Ascending aorta (tissue), 2 donors: ENCODE measurements at regions not wholly inside any gene's neighbourhood (a gene's known extent, or its start where the extent isn't known, plus 50 kb on each side); places are given as distances from the start of the nearest gene placed in this dataset.

ENCODE experiments used
- DNase-seq, 2 donors: peaks; one replicate each; pipeline ENCODE4 v3.0.0-alpha.2; 2019; ENCODE audit warnings: low spot score in 2 of 2
- H3K27ac ChIP-seq, 2 donors: fragments of 200-600 bp; sonication (generic); one replicate each; pipeline ENCODE4 v1.5.1; 2016 to 2017; ENCODE audit warnings: mild to moderate bottlenecking in 1 of 2
- H3K27me3 ChIP-seq: fragments of 200-600 bp; sonication (generic); one replicate; pipeline ENCODE4 v1.5.1; 2017
- H3K36me3 ChIP-seq, 2 donors: fragments of 200-600 bp; sonication (generic); one replicate each; pipeline ENCODE4 v1.5.1; 2016
- H3K4me1 ChIP-seq, 2 donors: fragments of 200-600 bp; sonication (generic); one replicate each; pipeline ENCODE4 v1.5.1; 2016 to 2017; ENCODE audit warnings: mild to moderate bottlenecking in 1 of 2
- H3K4me3 ChIP-seq, 2 donors: fragments of 200-600 bp; sonication (generic); one replicate each; pipeline ENCODE4 v1.5.1; 2016 to 2017; ENCODE audit warnings: mild to moderate bottlenecking in 1 of 2
- H3K9me3 ChIP-seq, 2 donors: fragments of 200-600 bp; sonication (generic); one replicate each; pipeline ENCODE4 v1.5.1; 2016
- CTCF ChIP-seq, 3 experiments: fragments of 200-600 bp in 2 of 3; fragments of 450-650 bp in 1 of 3; sonication (generic) in 2 of 3; IDR thresholded peaks; one replicate each; pipeline ENCODE4 v1.5.1; 2016 to 2019; ENCODE audit warnings: antibody characterized with exemption in 3 of 3, mild to moderate bottlenecking in 1 of 3, moderate library complexity in 1 of 3
- intact Hi-C: fragments of 100-400 bp; cut with DNase I; formaldehyde crosslinking; loops from one replicate; pipeline ENCODE4 v1.15.1; 2023

DNA sequence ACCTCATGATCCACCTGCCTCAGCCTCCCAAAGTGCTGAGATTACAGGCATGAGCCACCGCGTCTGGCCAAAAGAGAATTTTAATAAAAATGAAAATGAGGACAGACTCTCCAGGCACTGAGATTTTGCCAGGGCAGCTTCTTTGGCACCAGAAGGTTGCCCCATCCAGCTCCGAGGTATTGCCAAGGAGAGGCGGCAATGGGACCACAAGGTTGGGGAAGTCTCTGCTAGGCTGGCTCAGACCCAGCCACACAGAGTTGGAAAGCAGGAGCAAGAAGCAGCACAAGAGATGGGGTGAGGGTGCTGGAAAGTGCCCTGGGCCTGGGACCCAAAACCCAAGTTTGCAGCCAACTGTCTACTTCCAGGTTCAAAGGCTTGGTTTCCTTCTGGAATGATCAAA, 200.9 kb downstream of the HHIPL2 start:
- Histone ChIP-seq H3K27ac (no peak overlapping the region), H3K4me3 (no peak overlapping the region), H3K4me1 (no peaks in the 10 kb centered on the region), H3K27me3 (no peaks in the 10 kb centered on the region), H3K9me3 (no peaks in the 10 kb centered on the region), H3K36me3 (no peaks in the 10 kb centered on the region)
- TF ChIP-seq CTCF (IDR thresholded peaks at IDR 0.05), result no peak
- DNase-seq, result no peak
- intact Hi-C loops, result no loop called here

DNA sequence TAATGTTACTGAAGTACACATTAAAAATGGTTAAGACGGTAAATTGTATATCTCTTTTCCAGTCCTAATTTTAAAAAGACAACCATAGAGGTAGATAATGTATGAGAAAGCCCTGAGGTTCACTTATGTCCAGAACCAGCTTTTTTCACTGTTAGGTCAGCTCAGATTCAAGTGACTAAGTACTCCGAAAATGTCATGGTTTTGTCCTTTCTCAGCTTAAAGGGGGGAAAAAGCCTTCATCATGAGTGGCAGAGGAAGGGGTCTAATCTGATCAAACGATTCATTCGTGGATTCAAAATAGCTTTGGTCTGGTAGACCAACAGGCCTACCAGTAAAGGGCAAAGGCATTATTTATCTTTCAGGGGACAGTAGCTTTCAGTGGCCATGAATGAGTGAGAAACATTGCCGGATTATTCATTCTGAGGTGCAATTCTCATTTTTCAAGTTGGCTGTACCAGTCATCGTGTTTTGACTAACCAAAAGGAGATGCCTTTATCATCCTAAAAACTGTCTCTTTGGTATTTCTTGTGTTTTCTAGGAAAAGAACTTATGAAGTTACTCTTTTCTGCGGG, 208.4 kb downstream of the HHIPL2 start:
- Histone ChIP-seq H3K9me3 (no peaks in the 10 kb centered on the region), H3K4me1 (no peaks in the 10 kb centered on the region), H3K36me3 (no peaks in the 10 kb centered on the region), H3K4me3 (no peak overlapping the region), H3K27ac (no peak overlapping the region), H3K27me3 (no peaks in the 10 kb centered on the region)
- no peak for TF ChIP-seq CTCF (IDR thresholded peaks at IDR 0.05)
- intact Hi-C loops, result no loop called here
- DNase-seq, result no peak

DNA sequence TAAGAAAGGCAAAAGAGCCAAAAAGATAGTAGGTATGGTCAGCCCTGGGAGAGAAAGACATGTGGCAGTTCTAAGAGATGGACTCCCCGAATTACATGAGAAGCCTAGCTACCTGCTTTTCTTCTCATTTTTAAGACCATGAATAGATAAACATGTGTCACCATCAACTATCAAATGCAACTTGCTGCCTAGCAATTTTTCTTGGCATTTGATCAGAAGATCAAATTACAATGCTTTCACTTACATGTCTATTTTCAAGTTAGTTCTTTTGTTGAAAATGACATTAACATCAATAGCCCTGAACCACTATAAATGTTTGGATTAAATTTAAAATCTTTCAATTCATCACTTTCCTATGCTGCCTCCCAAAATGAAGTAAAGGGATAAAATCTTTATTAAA, 212.3 kb downstream of the HHIPL2 start:
- Histone ChIP-seq H3K27ac (no peak overlapping the region), H3K9me3 (no peaks in the 10 kb centered on the region), H3K36me3 (no peaks in the 10 kb centered on the region), H3K4me1 (no peaks in the 10 kb centered on the region), H3K4me3 (no peak overlapping the region), H3K27me3 (no peaks in the 10 kb centered on the region)
- no peak for DNase-seq
- intact Hi-C loops, result no loop called here
- no peak for TF ChIP-seq CTCF (IDR thresholded peaks at IDR 0.05)

- DNase-seq, result no peak
- Histone ChIP-seq H3K36me3 (no peaks in the 10 kb centered on the region), H3K4me3 (no peak overlapping the region), H3K9me3 (no peaks in the 10 kb centered on the region), H3K4me1 (no peaks in the 10 kb centered on the region), H3K27me3 (no peaks in the 10 kb centered on the region), H3K27ac (no peak overlapping the region)
- intact Hi-C loops, result no loop called here
- TF ChIP-seq CTCF (IDR thresholded peaks at IDR 0.05), result no peak
These were observed 213.8 kb downstream of the HHIPL2 start for GRCh38 chr1:222334026-222334680.

- Histone ChIP-seq H3K27me3 (no peaks in the 10 kb centered on the region), H3K9me3 (no peaks in the 10 kb centered on the region), H3K4me3 (no peak overlapping the region), H3K36me3 (no peaks in the 10 kb centered on the region), H3K27ac (no peak overlapping the region), H3K4me1 (no peaks in the 10 kb centered on the region)
- no peak for DNase-seq
- intact Hi-C loops, result no loop called here
- TF ChIP-seq CTCF (IDR thresholded peaks at IDR 0.05), result no peak
These were observed 216.1 kb downstream of the HHIPL2 start for GRCh38 chr1:222331765-222332164.
